HepG2 (cell line): ENCODE measurements at regions not wholly inside any gene's neighbourhood (a gene's known extent, or its start where the extent isn't known, plus 50 kb on each side); places are given as distances from the start of the nearest gene placed in this dataset.

Experiments used
- GPN1 ChIP-seq: sonication (generic); formaldehyde crosslinking; IDR thresholded peaks from 2 replicates; pipeline ENCODE4 v1.5.1; 2020; ENCODE audit warnings: missing genetic modification reagents, borderline replicate concordance
- HHEX ChIP-seq: IDR thresholded peaks from 2 replicates; pipeline ENCODE4 v1.6.1; 2016; ENCODE audit warnings: control low read depth
- HOXA7 ChIP-seq: sonication (generic); formaldehyde crosslinking; IDR thresholded peaks from 2 replicates; pipeline ENCODE4 v1.8.1; 2022; ENCODE audit warnings: mild to moderate bottlenecking, missing genetic modification reagents, moderate library complexity
- KLF13 ChIP-seq: sonication (generic); formaldehyde crosslinking; IDR thresholded peaks from 2 replicates; pipeline ENCODE4 v1.4.0; 2020; ENCODE audit warnings: mild to moderate bottlenecking, missing genetic modification reagents
- TMF1 ChIP-seq: sonication (generic); formaldehyde crosslinking; IDR thresholded peaks from 2 replicates; pipeline ENCODE4 v1.8.1; 2022; ENCODE audit warnings: low read depth, missing genetic modification reagents
- ZNF207 ChIP-seq: fragments of 450-650 bp; IDR thresholded peaks from 2 replicates; pipeline ENCODE4 v1.6.1; 2016; ENCODE audit warnings: antibody characterized with exemption, borderline replicate concordance
- ZNF33B ChIP-seq: sonication (generic); formaldehyde crosslinking; IDR thresholded peaks from 2 replicates; pipeline ENCODE4 v1.5.1; 2020; ENCODE audit warnings: mild to moderate bottlenecking, missing genetic modification reagents
- ZNF672 ChIP-seq: sonication (generic); formaldehyde crosslinking; IDR thresholded peaks from 2 replicates; pipeline ENCODE4 v1.8.1; 2022; ENCODE audit warnings: missing genetic modification reagents
- ZNF839 ChIP-seq: sonication (generic); formaldehyde crosslinking; IDR thresholded peaks from 2 replicates; pipeline ENCODE4 v1.4.0; 2020; ENCODE audit warnings: missing genetic modification reagents, mild to moderate bottlenecking, borderline replicate concordance
- TF ChIP-seq, protein P1 (sequence below): sonication (generic); formaldehyde crosslinking; IDR thresholded peaks from 2 replicates; pipeline ENCODE4 v1.4.0; 2020; ENCODE audit warnings: missing genetic modification reagents, borderline replicate concordance
- TF ChIP-seq, protein P2 (sequence below): sonication (generic); formaldehyde crosslinking; conservative IDR thresholded peaks from 2 replicates; pipeline ENCODE4 v1.5.0; 2020; ENCODE audit warnings: missing genetic modification reagents
- TF ChIP-seq, protein P3 (sequence below): IDR thresholded peaks from 2 replicates; pipeline ENCODE4 v1.6.1; 2016; ENCODE audit warnings: low read depth, borderline replicate concordance
- TF ChIP-seq, protein P4 (sequence below): sonication (generic); formaldehyde crosslinking; IDR thresholded peaks from 2 replicates; pipeline ENCODE4 v1.5.0; 2020; ENCODE audit warnings: missing genetic modification reagents, mild to moderate bottlenecking, borderline replicate concordance
- TF ChIP-seq, protein P5 (sequence below): sonication (generic); formaldehyde crosslinking; IDR thresholded peaks from 2 replicates; pipeline ENCODE4 v1.4.0; 2020; ENCODE audit warnings: missing genetic modification reagents, borderline replicate concordance

DNA sequence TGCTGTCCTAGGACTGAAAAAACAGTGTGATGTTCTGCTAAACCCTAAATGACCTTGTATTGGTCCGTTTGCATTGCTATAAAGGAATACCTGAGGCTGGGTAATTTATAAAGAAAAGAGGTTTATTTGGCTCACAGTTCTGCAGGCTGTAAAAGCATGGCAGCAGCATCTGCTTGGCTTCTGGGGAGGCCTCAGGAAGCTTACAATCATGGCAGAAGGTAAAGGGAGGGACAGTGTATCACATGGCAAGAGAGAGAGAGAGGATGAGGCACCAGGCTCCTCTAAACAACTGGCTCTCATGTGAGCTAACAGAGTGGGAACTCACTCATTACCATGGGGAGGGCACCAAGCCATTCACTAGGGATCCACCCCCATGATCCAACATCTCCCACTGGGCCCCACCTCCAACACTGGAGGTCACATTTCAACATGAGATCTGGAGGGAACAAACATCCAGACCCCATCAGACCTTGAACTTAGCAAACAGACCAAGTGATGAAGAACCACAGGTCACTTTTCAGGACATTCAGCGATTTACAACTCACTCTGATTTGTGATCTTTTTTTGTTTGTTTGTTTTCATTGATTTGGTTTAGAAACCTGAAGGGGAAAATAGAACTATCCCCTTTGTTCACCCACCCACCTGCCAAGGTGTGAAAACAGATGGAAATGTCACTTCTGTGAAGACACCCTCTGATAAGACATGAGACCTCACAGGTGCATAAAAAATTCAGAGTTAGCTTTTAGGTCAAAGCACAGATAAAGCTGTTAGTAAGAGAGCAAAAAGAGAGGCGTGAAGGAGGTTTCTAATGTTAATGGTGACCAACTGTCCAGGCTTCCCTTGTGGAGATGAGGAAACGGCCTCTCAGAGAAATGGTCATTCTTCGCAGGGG lies 104.2 kb upstream of the RALGPS2 start (continued):
- TF ChIP-seq, protein P1, sequence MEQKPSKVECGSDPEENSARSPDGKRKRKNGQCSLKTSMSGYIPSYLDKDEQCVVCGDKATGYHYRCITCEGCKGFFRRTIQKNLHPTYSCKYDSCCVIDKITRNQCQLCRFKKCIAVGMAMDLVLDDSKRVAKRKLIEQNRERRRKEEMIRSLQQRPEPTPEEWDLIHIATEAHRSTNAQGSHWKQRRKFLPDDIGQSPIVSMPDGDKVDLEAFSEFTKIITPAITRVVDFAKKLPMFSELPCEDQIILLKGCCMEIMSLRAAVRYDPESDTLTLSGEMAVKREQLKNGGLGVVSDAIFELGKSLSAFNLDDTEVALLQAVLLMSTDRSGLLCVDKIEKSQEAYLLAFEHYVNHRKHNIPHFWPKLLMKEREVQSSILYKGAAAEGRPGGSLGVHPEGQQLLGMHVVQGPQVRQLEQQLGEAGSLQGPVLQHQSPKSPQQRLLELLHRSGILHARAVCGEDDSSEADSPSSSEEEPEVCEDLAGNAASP (CRISPR knock-in tag) = peak; percentile 81
- TF ChIP-seq, protein P2, sequence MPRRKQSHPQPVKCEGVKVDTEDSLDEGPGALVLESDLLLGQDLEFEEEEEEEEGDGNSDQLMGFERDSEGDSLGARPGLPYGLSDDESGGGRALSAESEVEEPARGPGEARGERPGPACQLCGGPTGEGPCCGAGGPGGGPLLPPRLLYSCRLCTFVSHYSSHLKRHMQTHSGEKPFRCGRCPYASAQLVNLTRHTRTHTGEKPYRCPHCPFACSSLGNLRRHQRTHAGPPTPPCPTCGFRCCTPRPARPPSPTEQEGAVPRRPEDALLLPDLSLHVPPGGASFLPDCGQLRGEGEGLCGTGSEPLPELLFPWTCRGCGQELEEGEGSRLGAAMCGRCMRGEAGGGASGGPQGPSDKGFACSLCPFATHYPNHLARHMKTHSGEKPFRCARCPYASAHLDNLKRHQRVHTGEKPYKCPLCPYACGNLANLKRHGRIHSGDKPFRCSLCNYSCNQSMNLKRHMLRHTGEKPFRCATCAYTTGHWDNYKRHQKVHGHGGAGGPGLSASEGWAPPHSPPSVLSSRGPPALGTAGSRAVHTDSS (CRISPR knock-in tag) = no peak
- TF ChIP-seq KLF13 (CRISPR knock-in tag) = no peak
- no peak for TF ChIP-seq ZNF207
- TF ChIP-seq, protein P3, sequence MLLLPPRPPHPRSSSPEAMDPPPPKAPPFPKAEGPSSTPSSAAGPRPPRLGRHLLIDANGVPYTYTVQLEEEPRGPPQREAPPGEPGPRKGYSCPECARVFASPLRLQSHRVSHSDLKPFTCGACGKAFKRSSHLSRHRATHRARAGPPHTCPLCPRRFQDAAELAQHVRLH = 0 out of 2 replicates have a peak, but pooled peaks have one; percentile 39
- TF ChIP-seq HHEX (CRISPR knock-in tag) = peak; percentile 63
- no peak for TF ChIP-seq TMF1 (CRISPR knock-in tag)
- TF ChIP-seq GPN1 (CRISPR knock-in tag) = no peak
- TF ChIP-seq, protein P4, sequence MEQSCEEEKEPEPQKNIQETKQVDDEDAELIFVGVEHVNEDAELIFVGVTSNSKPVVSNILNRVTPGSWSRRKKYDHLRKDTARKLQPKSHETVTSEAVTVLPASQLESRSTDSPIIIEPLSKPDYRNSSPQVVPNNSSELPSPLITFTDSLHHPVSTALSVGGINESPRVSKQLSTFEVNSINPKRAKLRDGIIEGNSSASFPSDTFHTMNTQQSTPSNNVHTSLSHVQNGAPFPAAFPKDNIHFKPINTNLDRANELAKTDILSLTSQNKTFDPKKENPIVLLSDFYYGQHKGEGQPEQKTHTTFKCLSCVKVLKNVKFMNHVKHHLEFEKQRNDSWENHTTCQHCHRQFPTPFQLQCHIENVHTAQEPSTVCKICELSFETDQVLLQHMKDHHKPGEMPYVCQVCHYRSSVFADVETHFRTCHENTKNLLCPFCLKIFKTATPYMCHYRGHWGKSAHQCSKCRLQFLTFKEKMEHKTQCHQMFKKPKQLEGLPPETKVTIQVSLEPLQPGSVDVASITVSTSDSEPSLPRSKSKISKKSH (CRISPR knock-in tag) = no peak
- TF ChIP-seq ZNF839 (CRISPR knock-in tag) = no peak
- TF ChIP-seq, protein P5, sequence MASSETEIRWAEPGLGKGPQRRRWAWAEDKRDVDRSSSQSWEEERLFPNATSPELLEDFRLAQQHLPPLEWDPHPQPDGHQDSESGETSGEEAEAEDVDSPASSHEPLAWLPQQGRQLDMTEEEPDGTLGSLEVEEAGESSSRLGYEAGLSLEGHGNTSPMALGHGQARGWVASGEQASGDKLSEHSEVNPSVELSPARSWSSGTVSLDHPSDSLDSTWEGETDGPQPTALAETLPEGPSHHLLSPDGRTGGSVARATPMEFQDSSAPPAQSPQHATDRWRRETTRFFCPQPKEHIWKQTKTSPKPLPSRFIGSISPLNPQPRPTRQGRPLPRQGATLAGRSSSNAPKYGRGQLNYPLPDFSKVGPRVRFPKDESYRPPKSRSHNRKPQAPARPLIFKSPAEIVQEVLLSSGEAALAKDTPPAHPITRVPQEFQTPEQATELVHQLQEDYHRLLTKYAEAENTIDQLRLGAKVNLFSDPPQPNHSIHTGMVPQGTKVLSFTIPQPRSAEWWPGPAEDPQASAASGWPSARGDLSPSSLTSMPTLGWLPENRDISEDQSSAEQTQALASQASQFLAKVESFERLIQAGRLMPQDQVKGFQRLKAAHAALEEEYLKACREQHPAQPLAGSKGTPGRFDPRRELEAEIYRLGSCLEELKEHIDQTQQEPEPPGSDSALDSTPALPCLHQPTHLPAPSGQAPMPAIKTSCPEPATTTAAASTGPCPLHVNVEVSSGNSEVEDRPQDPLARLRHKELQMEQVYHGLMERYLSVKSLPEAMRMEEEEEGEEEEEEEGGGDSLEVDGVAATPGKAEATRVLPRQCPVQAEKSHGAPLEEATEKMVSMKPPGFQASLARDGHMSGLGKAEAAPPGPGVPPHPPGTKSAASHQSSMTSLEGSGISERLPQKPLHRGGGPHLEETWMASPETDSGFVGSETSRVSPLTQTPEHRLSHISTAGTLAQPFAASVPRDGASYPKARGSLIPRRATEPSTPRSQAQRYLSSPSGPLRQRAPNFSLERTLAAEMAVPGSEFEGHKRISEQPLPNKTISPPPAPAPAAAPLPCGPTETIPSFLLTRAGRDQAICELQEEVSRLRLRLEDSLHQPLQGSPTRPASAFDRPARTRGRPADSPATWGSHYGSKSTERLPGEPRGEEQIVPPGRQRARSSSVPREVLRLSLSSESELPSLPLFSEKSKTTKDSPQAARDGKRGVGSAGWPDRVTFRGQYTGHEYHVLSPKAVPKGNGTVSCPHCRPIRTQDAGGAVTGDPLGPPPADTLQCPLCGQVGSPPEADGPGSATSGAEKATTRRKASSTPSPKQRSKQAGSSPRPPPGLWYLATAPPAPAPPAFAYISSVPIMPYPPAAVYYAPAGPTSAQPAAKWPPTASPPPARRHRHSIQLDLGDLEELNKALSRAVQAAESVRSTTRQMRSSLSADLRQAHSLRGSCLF (CRISPR knock-in tag) = no peak
- no peak for TF ChIP-seq HOXA7 (CRISPR knock-in tag)
- TF ChIP-seq ZNF33B (CRISPR knock-in tag) = no peak
- TF ChIP-seq ZNF672 (CRISPR knock-in tag) = no peak
